SK-N-SH treated with all-trans-retinoic acid at 6 μM for 48 hours (cell line): ENCODE measurements at regions not wholly inside any gene's neighbourhood (a gene's known extent, or its start where the extent isn't known, plus 50 kb on each side); places are given as distances from the start of the nearest gene placed in this dataset.

Source experiments
- ATAC-seq: fragments of 200-7000 bp; cut with Tn5 transposase; 3 replicates; pipeline ENCODE4 v1.9.1; 2020; ENCODE audit warnings: mild to moderate bottlenecking, moderate library complexity
- ARNTL ChIP-seq: fragments of 450-650 bp; formaldehyde crosslinking; IDR thresholded peaks from 2 replicates; pipeline ENCODE4 v1.5.0; 2020; ENCODE audit warnings: low read depth, mild to moderate bottlenecking, moderate library complexity, borderline replicate concordance
- BACH2 ChIP-seq: fragments of 250-450 bp; sonication (Bioruptor Pico); IDR thresholded peaks from 2 replicates; pipeline ENCODE4 v1.9.0; 2021; ENCODE audit warnings: mild to moderate bottlenecking, borderline replicate concordance
- CSDC2 ChIP-seq: fragments of 250-450 bp; sonication (Bioruptor Pico); IDR thresholded peaks from 2 replicates; pipeline ENCODE4 v1.5.0; 2020; ENCODE audit warnings: mild to moderate bottlenecking, moderate library complexity
- ESRRG ChIP-seq: fragments of 250-450 bp; sonication (Bioruptor Pico); IDR thresholded peaks from 2 replicates; pipeline ENCODE4 v1.6.1; 2021; ENCODE audit warnings: mild to moderate bottlenecking
- ISL1 ChIP-seq: fragments of 250-450 bp; sonication (Bioruptor Pico); IDR thresholded peaks from 2 replicates; pipeline ENCODE4 v2.1.2; 2022; ENCODE audit warnings: mild to moderate bottlenecking, moderate library complexity
- OSR1 ChIP-seq: fragments of 250-450 bp; sonication (Bioruptor Pico); IDR thresholded peaks from 2 replicates; pipeline ENCODE4 v1.8.0; 2022; ENCODE audit warnings: moderate library complexity, mild to moderate bottlenecking, inconsistent platforms
- PPARA ChIP-seq: fragments of 250-450 bp; sonication (Bioruptor Pico); IDR thresholded peaks from 2 replicates; pipeline ENCODE4 v1.5.0; 2020; ENCODE audit warnings: mild to moderate bottlenecking, borderline replicate concordance
- RARB ChIP-seq: fragments of 250-450 bp; sonication (Bioruptor Pico); IDR thresholded peaks from 2 replicates; pipeline ENCODE4 v1.8.0; 2021; ENCODE audit warnings: mild to moderate bottlenecking, moderate library complexity
- TCF4 ChIP-seq: fragments of 250-450 bp; sonication (Bioruptor Pico); IDR thresholded peaks from 2 replicates; pipeline ENCODE4 v1.8.0; 2021; ENCODE audit warnings: mild to moderate bottlenecking, moderate library complexity, borderline replicate concordance
- TOX ChIP-seq: fragments of 250-450 bp; sonication (Bioruptor Pico); IDR thresholded peaks from 2 replicates; pipeline ENCODE4 v1.8.0; 2021; ENCODE audit warnings: mild to moderate bottlenecking, moderate library complexity, borderline replicate concordance
- TSHZ2 ChIP-seq: fragments of 250-450 bp; sonication (Bioruptor Pico); IDR thresholded peaks from 2 replicates; pipeline ENCODE4 v1.5.0; 2020; ENCODE audit warnings: mild to moderate bottlenecking, moderate library complexity
- ZC3H10 ChIP-seq: fragments of 250-450 bp; sonication (Bioruptor Pico); IDR thresholded peaks from 2 replicates; pipeline ENCODE4 v1.5.1; 2021; ENCODE audit warnings: mild to moderate bottlenecking, moderate library complexity
- ZFP30 ChIP-seq: fragments of 450-650 bp; formaldehyde crosslinking; IDR thresholded peaks from 2 replicates; pipeline ENCODE4 v1.5.0; 2022; ENCODE audit warnings: mild to moderate bottlenecking, moderate library complexity
- ZNF565 ChIP-seq: fragments of 450-650 bp; formaldehyde crosslinking; conservative IDR thresholded peaks from 2 replicates; pipeline ENCODE4 v1.5.0; 2020; ENCODE audit warnings: low read depth, mild to moderate bottlenecking, moderate library complexity
- ZNF70 ChIP-seq: fragments of 450-650 bp; formaldehyde crosslinking; IDR thresholded peaks from 2 replicates; pipeline ENCODE4 v1.5.0; 2020; ENCODE audit warnings: mild to moderate bottlenecking, moderate library complexity
- ZNF8 ChIP-seq: fragments of 450-650 bp; formaldehyde crosslinking; IDR thresholded peaks from 2 replicates; pipeline ENCODE4 v1.5.0; 2020; ENCODE audit warnings: mild to moderate bottlenecking, moderate library complexity
- TF ChIP-seq, protein P1 (sequence below): fragments of 250-450 bp; sonication (Bioruptor Pico); IDR thresholded peaks from 2 replicates; pipeline ENCODE4 v1.5.1; 2021; ENCODE audit warnings: mild to moderate bottlenecking, moderate library complexity
- TF ChIP-seq, protein P2 (sequence below): fragments of 250-450 bp; sonication (Bioruptor Pico); IDR thresholded peaks from 2 replicates; pipeline ENCODE4 v1.8.0; 2020; ENCODE audit warnings: mild to moderate bottlenecking, moderate library complexity, borderline replicate concordance
- TF ChIP-seq, protein P3 (sequence below): fragments of 250-450 bp; sonication (Bioruptor Pico); IDR thresholded peaks from 2 replicates; pipeline ENCODE4 v1.8.0; 2021; ENCODE audit warnings: low read depth, mild to moderate bottlenecking, moderate library complexity, borderline replicate concordance
- TF ChIP-seq, protein P4 (sequence below): fragments of 250-450 bp; sonication (Bioruptor Pico); IDR thresholded peaks from 2 replicates; pipeline ENCODE4 v1.5.1; 2020; ENCODE audit warnings: low read depth, mild to moderate bottlenecking, moderate library complexity

DNA sequence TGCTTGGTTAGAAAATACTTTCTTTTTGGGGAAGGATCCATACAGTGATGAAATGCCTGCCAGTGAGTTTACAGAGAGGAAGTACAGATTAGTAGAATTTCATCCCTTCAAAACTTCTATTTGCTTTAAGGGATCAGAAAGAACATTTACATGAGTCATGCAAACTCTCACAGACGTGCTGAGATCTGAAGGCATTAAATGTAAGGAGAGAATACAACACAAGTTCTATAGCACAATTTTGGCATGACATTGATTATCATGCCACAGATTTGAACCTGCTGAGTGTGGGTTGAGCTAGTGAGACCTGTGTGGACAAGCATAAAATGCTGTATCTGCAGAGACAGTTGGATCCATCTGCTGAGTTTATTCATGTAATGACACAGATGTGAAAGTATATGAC, 613.6 kb upstream of the SEMA6A start (continued):
- TF ChIP-seq OSR1 (CRISPR knock-in tag) (no peak), ESRRG (CRISPR knock-in tag) (no peak)
- TF ChIP-seq, all 23 proteins: peak for 0

DNA sequence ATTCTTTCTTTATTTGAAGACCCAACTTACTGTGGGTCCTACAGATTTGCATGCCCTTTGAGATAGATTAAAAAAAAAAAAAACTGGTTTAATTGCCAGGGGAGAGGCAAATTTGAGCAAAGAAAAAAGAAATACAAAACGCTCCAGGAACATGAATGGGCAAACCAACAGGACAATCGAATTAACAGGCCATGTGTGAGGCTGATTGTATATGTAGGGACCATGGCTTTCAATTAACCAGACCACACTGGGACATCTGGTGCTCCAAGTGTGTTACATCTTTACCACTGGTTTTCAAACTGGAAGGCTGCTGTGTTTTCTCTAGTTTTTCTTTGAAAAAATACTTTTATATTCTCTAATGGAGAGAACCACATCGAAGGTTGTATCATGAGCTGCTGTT, 612.1 kb upstream of the SEMA6A start:
- TF ChIP-seq CSDC2 (CRISPR knock-in tag) (no peak), ZC3H10 (no peak), TOX (CRISPR knock-in tag) (no peak), TCF4 (CRISPR knock-in tag) (peak; percentile 78), PPARA (CRISPR knock-in tag) (no peak), TSHZ2 (CRISPR knock-in tag) (no peak)
- TF ChIP-seq, protein P1, sequence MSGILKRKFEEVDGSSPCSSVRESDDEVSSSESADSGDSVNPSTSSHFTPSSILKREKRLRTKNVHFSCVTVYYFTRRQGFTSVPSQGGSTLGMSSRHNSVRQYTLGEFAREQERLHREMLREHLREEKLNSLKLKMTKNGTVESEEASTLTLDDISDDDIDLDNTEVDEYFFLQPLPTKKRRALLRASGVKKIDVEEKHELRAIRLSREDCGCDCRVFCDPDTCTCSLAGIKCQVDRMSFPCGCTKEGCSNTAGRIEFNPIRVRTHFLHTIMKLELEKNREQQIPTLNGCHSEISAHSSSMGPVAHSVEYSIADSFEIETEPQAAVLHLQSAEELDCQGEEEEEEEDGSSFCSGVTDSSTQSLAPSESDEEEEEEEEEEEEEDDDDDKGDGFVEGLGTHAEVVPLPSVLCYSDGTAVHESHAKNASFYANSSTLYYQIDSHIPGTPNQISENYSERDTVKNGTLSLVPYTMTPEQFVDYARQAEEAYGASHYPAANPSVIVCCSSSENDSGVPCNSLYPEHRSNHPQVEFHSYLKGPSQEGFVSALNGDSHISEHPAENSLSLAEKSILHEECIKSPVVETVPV (CRISPR knock-in tag) = no peak
- ATAC-seq = no peak

DNA sequence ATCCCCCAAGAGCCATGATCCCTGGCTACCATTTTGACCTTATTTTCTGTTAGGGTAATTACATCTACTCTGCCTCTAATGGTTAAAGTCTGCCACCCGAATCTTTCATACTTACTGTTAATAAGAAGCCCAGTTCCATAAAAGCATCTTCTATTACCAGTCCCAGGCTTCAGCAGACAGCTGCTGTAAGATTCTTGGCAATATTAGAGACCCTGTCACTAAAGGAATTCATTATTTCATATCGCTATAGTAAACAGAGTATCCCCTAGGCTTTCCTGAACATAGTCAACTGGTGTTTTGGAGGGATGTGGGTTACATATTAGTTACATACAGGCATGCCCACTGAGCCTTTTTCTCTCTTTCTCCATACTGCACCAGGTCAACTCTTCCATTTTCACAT, 608.7 kb upstream of the SEMA6A start:
- TF ChIP-seq ESRRG (CRISPR knock-in tag) (no peak), ZFP30 (CRISPR knock-in tag) (no peak), ISL1 (CRISPR knock-in tag) (no peak)
- TF ChIP-seq, protein P2, sequence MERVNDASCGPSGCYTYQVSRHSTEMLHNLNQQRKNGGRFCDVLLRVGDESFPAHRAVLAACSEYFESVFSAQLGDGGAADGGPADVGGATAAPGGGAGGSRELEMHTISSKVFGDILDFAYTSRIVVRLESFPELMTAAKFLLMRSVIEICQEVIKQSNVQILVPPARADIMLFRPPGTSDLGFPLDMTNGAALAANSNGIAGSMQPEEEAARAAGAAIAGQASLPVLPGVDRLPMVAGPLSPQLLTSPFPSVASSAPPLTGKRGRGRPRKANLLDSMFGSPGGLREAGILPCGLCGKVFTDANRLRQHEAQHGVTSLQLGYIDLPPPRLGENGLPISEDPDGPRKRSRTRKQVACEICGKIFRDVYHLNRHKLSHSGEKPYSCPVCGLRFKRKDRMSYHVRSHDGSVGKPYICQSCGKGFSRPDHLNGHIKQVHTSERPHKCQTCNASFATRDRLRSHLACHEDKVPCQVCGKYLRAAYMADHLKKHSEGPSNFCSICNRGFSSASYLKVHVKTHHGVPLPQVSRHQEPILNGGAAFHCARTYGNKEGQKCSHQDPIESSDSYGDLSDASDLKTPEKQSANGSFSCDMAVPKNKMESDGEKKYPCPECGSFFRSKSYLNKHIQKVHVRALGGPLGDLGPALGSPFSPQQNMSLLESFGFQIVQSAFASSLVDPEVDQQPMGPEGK (CRISPR knock-in tag) = no peak
- TF ChIP-seq, protein P3, sequence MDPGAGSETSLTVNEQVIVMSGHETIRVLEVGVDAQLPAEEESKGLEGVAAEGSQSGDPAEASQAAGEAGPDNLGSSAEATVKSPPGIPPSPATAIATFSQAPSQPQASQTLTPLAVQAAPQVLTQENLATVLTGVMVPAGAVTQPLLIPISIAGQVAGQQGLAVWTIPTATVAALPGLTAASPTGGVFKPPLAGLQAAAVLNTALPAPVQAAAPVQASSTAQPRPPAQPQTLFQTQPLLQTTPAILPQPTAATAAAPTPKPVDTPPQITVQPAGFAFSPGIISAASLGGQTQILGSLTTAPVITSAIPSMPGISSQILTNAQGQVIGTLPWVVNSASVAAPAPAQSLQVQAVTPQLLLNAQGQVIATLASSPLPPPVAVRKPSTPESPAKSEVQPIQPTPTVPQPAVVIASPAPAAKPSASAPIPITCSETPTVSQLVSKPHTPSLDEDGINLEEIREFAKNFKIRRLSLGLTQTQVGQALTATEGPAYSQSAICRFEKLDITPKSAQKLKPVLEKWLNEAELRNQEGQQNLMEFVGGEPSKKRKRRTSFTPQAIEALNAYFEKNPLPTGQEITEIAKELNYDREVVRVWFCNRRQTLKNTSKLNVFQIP = no peak
- ATAC-seq = no peak

- no peak for ATAC-seq
- TF ChIP-seq ZFP30 (CRISPR knock-in tag) (no peak), RARB (no peak), ARNTL (CRISPR knock-in tag) (no peak), ZNF565 (CRISPR knock-in tag) (no peak), PPARA (CRISPR knock-in tag) (no peak), TOX (CRISPR knock-in tag) (no peak), ZNF8 (CRISPR knock-in tag) (no peak), BACH2 (no peak), ZC3H10 (no peak)
- TF ChIP-seq, protein P4, sequence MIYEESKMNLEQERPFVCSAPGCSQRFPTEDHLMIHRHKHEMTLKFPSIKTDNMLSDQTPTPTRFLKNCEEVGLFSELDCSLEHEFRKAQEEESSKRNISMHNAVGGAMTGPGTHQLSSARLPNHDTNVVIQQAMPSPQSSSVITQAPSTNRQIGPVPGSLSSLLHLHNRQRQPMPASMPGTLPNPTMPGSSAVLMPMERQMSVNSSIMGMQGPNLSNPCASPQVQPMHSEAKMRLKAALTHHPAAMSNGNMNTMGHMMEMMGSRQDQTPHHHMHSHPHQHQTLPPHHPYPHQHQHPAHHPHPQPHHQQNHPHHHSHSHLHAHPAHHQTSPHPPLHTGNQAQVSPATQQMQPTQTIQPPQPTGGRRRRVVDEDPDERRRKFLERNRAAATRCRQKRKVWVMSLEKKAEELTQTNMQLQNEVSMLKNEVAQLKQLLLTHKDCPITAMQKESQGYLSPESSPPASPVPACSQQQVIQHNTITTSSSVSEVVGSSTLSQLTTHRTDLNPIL = no peak
- TF ChIP-seq, all 23 proteins: peak for 0
Observed at GRCh38 chr5:117182104-117182503, 607.5 kb upstream of the SEMA6A start.

DNA sequence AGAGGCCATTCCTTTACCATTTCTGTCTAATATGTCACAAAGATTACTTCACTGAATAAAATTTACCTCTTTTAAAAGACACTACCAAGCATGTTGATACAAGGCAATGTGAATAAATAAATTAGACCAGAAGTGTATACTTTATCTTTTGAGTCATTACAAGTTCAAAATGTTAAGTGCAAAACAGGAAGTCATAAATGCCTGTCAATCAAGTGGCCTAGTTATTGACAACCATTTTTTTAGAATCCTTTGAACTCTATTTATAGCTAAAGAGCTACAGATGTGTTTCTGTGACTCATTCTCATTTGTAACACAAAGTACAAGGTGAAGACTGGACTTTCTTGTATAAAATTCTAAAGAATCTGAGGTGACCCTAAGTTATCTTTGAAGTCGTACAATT, 602.7 kb upstream of the SEMA6A start:
- TF ChIP-seq ZNF70 (CRISPR knock-in tag) (no peak), CSDC2 (CRISPR knock-in tag) (no peak)
- no peak for ATAC-seq
